Lung (tissue), 11 donors: ENCODE measurements at regions not wholly inside any gene's neighbourhood (a gene's known extent, or its start where the extent isn't known, plus 50 kb on each side); places are given as distances from the start of the nearest gene placed in this dataset.
A peak's percentile ranks its signal among the peaks of the same experiment; 100 is the strongest.

Source experiments
- ATAC-seq: fragments of 200-7000 bp; cut with Tn5 transposase; one replicate; pipeline ENCODE4 v1.9.1; 2020; ENCODE audit warnings: moderate number of reproducible peaks; ENCODE audit not compliant: insufficient read depth, low FRiP score
- DNase-seq, 3 donors: peaks; one replicate each; pipeline ENCODE4 v3.0.0-alpha.2; 2013 to 2017
- H3K27ac ChIP-seq, 2 donors: one replicate each; pipeline ENCODE4 v1.5.1; 2013; ENCODE audit warnings: mild to moderate bottlenecking in 2 of 2, moderate library complexity in 2 of 2, control low read depth in 1 of 2, inconsistent platforms in 1 of 2, low read depth in 1 of 2, low read length in 1 of 2
- H3K27me3 ChIP-seq, 3 donors: one replicate each; pipeline ENCODE4 v1.5.1; 2013; ENCODE audit warnings: low read length in 2 of 3; ENCODE audit not compliant: control insufficient read depth in 3 of 3, insufficient read depth in 3 of 3
- H3K36me3 ChIP-seq, 4 donors: one replicate each; pipeline ENCODE4 v1.5.1; 2013; ENCODE audit warnings: low read length in 4 of 4, mild to moderate bottlenecking in 1 of 4, moderate library complexity in 1 of 4; ENCODE audit not compliant: control insufficient read depth in 4 of 4, insufficient read depth in 4 of 4
- H3K4me1 ChIP-seq, 5 donors: one replicate each; pipeline ENCODE4 v1.5.1; 2013; ENCODE audit warnings: low read length in 5 of 5, mild to moderate bottlenecking in 2 of 5, moderate library complexity in 1 of 5; ENCODE audit not compliant: control insufficient read depth in 5 of 5, insufficient read depth in 5 of 5
- H3K4me3 ChIP-seq: one replicate; pipeline ENCODE4 v1.5.1; 2013; ENCODE audit warnings: mild to moderate bottlenecking, control low read depth, moderate library complexity
- H3K9ac ChIP-seq, 2 donors: one replicate each; pipeline ENCODE4 v1.5.1; 2013; ENCODE audit warnings: low read length in 2 of 2, control low read depth in 1 of 2; ENCODE audit not compliant: insufficient read depth in 1 of 2
- H3K9me3 ChIP-seq, 4 donors: one replicate each; pipeline ENCODE4 v1.5.1; 2013; ENCODE audit warnings: low read length in 3 of 4, mild to moderate bottlenecking in 1 of 4, moderate library complexity in 1 of 4; ENCODE audit not compliant: control insufficient read depth in 4 of 4, insufficient read depth in 3 of 4
- CTCF ChIP-seq: IDR thresholded peaks from 2 replicates; pipeline ENCODE4 v1.5.1; 2012; ENCODE audit warnings: mild to moderate bottlenecking; ENCODE audit errors: control extremely low read depth, extremely low read depth
- WGBS, 2 donors: extraction: QIAGEN DNeasy Blood & Tissue Kit; methylation state at CpG; one replicate each; pipeline ENCODE4 v1.1.7; 2013; 5-methylcytosine and 5-hydroxymethylcytosine counted together
- donor health status: control.
- donor health status: control.
- donor health status: Bipolar disorder and iron deficiency.
- donor health status: healthy.
- donor health status: DM: yes; HTN: yes; CAD: no.

GRCh38 chr13:64438084-64438483, 2792.1 kb downstream of the PCDH9 start:
- ATAC-seq = no peak
- peak in 1 of 3 donors; percentile 37 for DNase-seq
- TF ChIP-seq CTCF = no peak

GRCh38 chr13:64429691-64430090, 2800.4 kb downstream of the PCDH9 start:
- H3K9me3 ChIP-seq = no peaks in the 10 kb centered on the region
- H3K27me3 ChIP-seq = no peaks in the 10 kb centered on the region
- H3K4me3 ChIP-seq = no peak overlapping the region
- H3K27ac ChIP-seq = no peak overlapping the region
- WGBS, 2 donors = 92 to 93% methylated on average over 2 of the region's 2 CpGs
- DNase-seq = no peak
- H3K9ac ChIP-seq = no peak overlapping the region
- H3K36me3 ChIP-seq = no peaks in the 10 kb centered on the region
- no peak for ATAC-seq
- H3K4me1 ChIP-seq = no peaks in the 10 kb centered on the region
- no peak for TF ChIP-seq CTCF

More at GRCh38 chr13:64438084-64438483, 2792.1 kb downstream of the PCDH9 start:
- Histone ChIP-seq H3K27ac (no peak overlapping the region), H3K4me3 (no peak overlapping the region), H3K4me1 (peaks cover 0 to 6% (median 0%) of the 10 kb centered on the region in 5 donors), H3K9ac (no peak overlapping the region), H3K9me3 (no peaks in the 10 kb centered on the region), H3K36me3 (no peaks in the 10 kb centered on the region), H3K27me3 (no peaks in the 10 kb centered on the region)
- 76 to 77% methylated on average over 2 of the region's 2 CpGs for WGBS, 2 donors

GRCh38 chr13:64428196-64428595, 2801.9 kb downstream of the PCDH9 start:
- H3K9me3 ChIP-seq = no peaks in the 10 kb centered on the region
- no peak for ATAC-seq
- H3K4me3 ChIP-seq = no peak overlapping the region
- H3K27me3 ChIP-seq = no peaks in the 10 kb centered on the region
- TF ChIP-seq CTCF = no peak
- H3K27ac ChIP-seq = no peak overlapping the region
- no peak for DNase-seq
- H3K4me1 ChIP-seq = no peaks in the 10 kb centered on the region
- no peak overlapping the region for H3K9ac ChIP-seq
- no peaks in the 10 kb centered on the region for H3K36me3 ChIP-seq

- no peaks in the 10 kb centered on the region for H3K36me3 ChIP-seq
- H3K4me3 ChIP-seq = no peak overlapping the region
- no peaks in the 10 kb centered on the region for H3K9me3 ChIP-seq
- H3K27me3 ChIP-seq = no peaks in the 10 kb centered on the region
- H3K27ac ChIP-seq = no peak overlapping the region
- no peak for DNase-seq
- TF ChIP-seq CTCF = no peak
- H3K4me1 ChIP-seq = peaks cover 0 to 15% (median 0%) of the 10 kb centered on the region in 5 donors
- H3K9ac ChIP-seq = no peak overlapping the region
- WGBS, 2 donors = 50 to 82% methylated on average over 1 of the region's 1 CpG
- no peak for ATAC-seq
These were observed 2806.7 kb downstream of the PCDH9 start for GRCh38 chr13:64423467-64423866.
